ENCODE measurements at regions not wholly inside any gene's neighbourhood (a gene's known extent, or its start where the extent isn't known, plus 50 kb on each side); places are given as distances from the start of the nearest gene placed in this dataset.
"Not testable (repeated sequence)": the region's sequence is repeated elsewhere in the genome, so short reads cannot be mapped to it uniquely, and the experiment has no call there.

GRCh38 chr10:37576154-37576553, 281.3 kb downstream of the ZNF248 start:
- DNase-seq, result no peak
- H3K9me3 Mint-ChIP-seq (ENCODE audit: low read depth), result peaks cover 8% of the 10 kb centered on the region
- ATAC-seq, result no peak
- H3K27ac Mint-ChIP-seq, result no peak overlapping the region
- no peak overlapping the region for H3K4me3 Mint-ChIP-seq
- H3K4me1 Mint-ChIP-seq, result no peaks in the 10 kb centered on the region
- H3K27me3 Mint-ChIP-seq, result no peaks in the 10 kb centered on the region
- CTCF ChIA-PET, result no interaction called here
- no peaks in the 10 kb centered on the region for H3K36me3 Mint-ChIP-seq

- DNase-seq, result no peak
- CTCF ChIA-PET, result no interaction called here
- no peak overlapping the region for H3K4me3 Mint-ChIP-seq
- H3K27me3 Mint-ChIP-seq, result no peaks in the 10 kb centered on the region
- H3K27ac Mint-ChIP-seq, result no peak overlapping the region
- H3K9me3 Mint-ChIP-seq (ENCODE audit: low read depth), result peaks cover 3% of the 10 kb centered on the region
- ATAC-seq, result no peak
- H3K4me1 Mint-ChIP-seq, result no peaks in the 10 kb centered on the region
- H3K36me3 Mint-ChIP-seq, result no peaks in the 10 kb centered on the region
Measured at GRCh38 chr10:37572206-37572605, 285.2 kb downstream of the ZNF248 start.

- DNase-seq (no peak), ATAC-seq (no peak)
- CTCF ChIA-PET, result no interaction called here
- peaks cover 5% of the 10 kb centered on the region for H3K9me3 Mint-ChIP-seq (ENCODE audit: low read depth)
- no peak overlapping the region for H3K4me3 Mint-ChIP-seq
- no peaks in the 10 kb centered on the region for H3K27me3 Mint-ChIP-seq
- H3K27ac Mint-ChIP-seq, result no peak overlapping the region
- H3K4me1 Mint-ChIP-seq, result no peaks in the 10 kb centered on the region
- H3K36me3 Mint-ChIP-seq, result no peaks in the 10 kb centered on the region
Measured at GRCh38 chr10:37566332-37566731, 291.1 kb downstream of the ZNF248 start.

- Mint-ChIP-seq H3K4me3 (no peak overlapping the region), H3K36me3 (no peaks in the 10 kb centered on the region), H3K27ac (no peak overlapping the region), H3K27me3 (no peaks in the 10 kb centered on the region), H3K4me1 (no peaks in the 10 kb centered on the region), H3K9me3 (ENCODE audit: low read depth) (peaks cover 5% of the 10 kb centered on the region)
- ATAC-seq, result no peak
- CTCF ChIA-PET, result no interaction called here
- DNase-seq, result no peak
Measured at GRCh38 chr10:37563715-37564108, 293.7 kb downstream of the ZNF248 start.

- Mint-ChIP-seq H3K4me1 (no peaks in the 10 kb centered on the region), H3K27ac (no peak overlapping the region), H3K4me3 (no peak overlapping the region), H3K9me3 (ENCODE audit: low read depth) (peaks cover 5% of the 10 kb centered on the region), H3K27me3 (no peaks in the 10 kb centered on the region), H3K36me3 (no peaks in the 10 kb centered on the region)
- no peak for DNase-seq
- ATAC-seq, result no peak
- CTCF ChIA-PET, result no interaction called here
Measured at GRCh38 chr10:37563107-37563714, 294.2 kb downstream of the ZNF248 start.

GRCh38 chr10:37552881-37553280, 304.5 kb downstream of the ZNF248 start:
- ATAC-seq, result no peak
- CTCF ChIA-PET, result no interaction called here

GRCh38 chr10:37549054-37549453, 308.4 kb downstream of the ZNF248 start:
- no peak for DNase-seq
- CTCF ChIA-PET, result no interaction called here
- ATAC-seq, result no peak
- Mint-ChIP-seq H3K27me3 (no peaks in the 10 kb centered on the region), H3K9me3 (ENCODE audit: low read depth) (peaks cover 8% of the 10 kb centered on the region), H3K27ac (no peak overlapping the region), H3K36me3 (no peaks in the 10 kb centered on the region), H3K4me1 (no peaks in the 10 kb centered on the region), H3K4me3 (no peak overlapping the region)

More at GRCh38 chr10:37552881-37553280, 304.5 kb downstream of the ZNF248 start:
- H3K4me1 Mint-ChIP-seq, result no peaks in the 10 kb centered on the region
- H3K27me3 Mint-ChIP-seq, result no peaks in the 10 kb centered on the region
- H3K27ac Mint-ChIP-seq, result no peak overlapping the region
- H3K4me3 Mint-ChIP-seq, result no peak overlapping the region
- no peak for DNase-seq
- H3K9me3 Mint-ChIP-seq (ENCODE audit: low read depth), result peaks cover 13% of the 10 kb centered on the region
- H3K36me3 Mint-ChIP-seq, result no peaks in the 10 kb centered on the region

- CTCF ChIA-PET, result no interaction called here
- DNase-seq (no peak), ATAC-seq (no peak)
Measured at GRCh38 chr10:37535459-37536246, 321.8 kb downstream of the ZNF248 start.

GRCh38 chr10:37534166-37534565, 323.2 kb downstream of the ZNF248 start:
- no peaks in the 10 kb centered on the region for H3K36me3 Mint-ChIP-seq
- H3K4me3 Mint-ChIP-seq, result no peak overlapping the region
- H3K9me3 Mint-ChIP-seq (ENCODE audit: low read depth), result peaks cover 7% of the 10 kb centered on the region
- H3K4me1 Mint-ChIP-seq, result no peaks in the 10 kb centered on the region
- CTCF ChIA-PET, result no interaction called here
- ATAC-seq, result no peak
- no peak for DNase-seq
- no peak overlapping the region for H3K27ac Mint-ChIP-seq
- no peaks in the 10 kb centered on the region for H3K27me3 Mint-ChIP-seq

More at GRCh38 chr10:37535459-37536246, 321.8 kb downstream of the ZNF248 start:
- Mint-ChIP-seq H3K27me3 (no peaks in the 10 kb centered on the region), H3K4me3 (no peak overlapping the region), H3K27ac (no peak overlapping the region), H3K4me1 (no peaks in the 10 kb centered on the region), H3K36me3 (no peaks in the 10 kb centered on the region), H3K9me3 (ENCODE audit: low read depth) (peaks cover 10% of the 10 kb centered on the region)

GRCh38 chr10:37525410-37525809, 332.0 kb downstream of the ZNF248 start:
- H3K4me1 Mint-ChIP-seq; ATAC-seq; H3K27ac Mint-ChIP-seq; H3K4me3 Mint-ChIP-seq; H3K9me3 Mint-ChIP-seq (ENCODE audit: low read depth); H3K27me3 Mint-ChIP-seq; DNase-seq; H3K36me3 Mint-ChIP-seq; CTCF ChIA-PET: not testable (repeated sequence)

- DNase-seq, result no peak
- Mint-ChIP-seq H3K27ac (no peak overlapping the region), H3K4me1 (no peaks in the 10 kb centered on the region), H3K9me3 (ENCODE audit: low read depth) (peaks cover 3% of the 10 kb centered on the region), H3K4me3 (no peak overlapping the region), H3K27me3 (no peaks in the 10 kb centered on the region), H3K36me3 (no peaks in the 10 kb centered on the region)
- CTCF ChIA-PET, result no interaction called here
- no peak for ATAC-seq
Measured at GRCh38 chr10:37520488-37520887, 336.9 kb downstream of the ZNF248 start.

- CTCF ChIA-PET, H3K4me3 Mint-ChIP-seq, DNase-seq, H3K36me3 Mint-ChIP-seq, H3K4me1 Mint-ChIP-seq, H3K27me3 Mint-ChIP-seq, H3K27ac Mint-ChIP-seq, ATAC-seq: not testable (repeated sequence)
- H3K9me3 Mint-ChIP-seq (ENCODE audit: low read depth), result peaks cover 15% of the 10 kb centered on the region
Measured at GRCh38 chr10:37510520-37510919, 346.9 kb downstream of the ZNF248 start.

- Mint-ChIP-seq H3K4me1 (no peaks in the 10 kb centered on the region), H3K4me3 (no peak overlapping the region), H3K27me3 (no peaks in the 10 kb centered on the region), H3K36me3 (no peaks in the 10 kb centered on the region), H3K27ac (no peak overlapping the region), H3K9me3 (ENCODE audit: low read depth) (no peaks in the 10 kb centered on the region)
- ATAC-seq (no peak), DNase-seq (no peak)
- CTCF ChIA-PET, result no interaction called here
Measured at GRCh38 chr10:37496061-37496460, 361.3 kb downstream of the ZNF248 start.

- no peak overlapping the region for H3K27ac Mint-ChIP-seq
- no peak for DNase-seq
- ATAC-seq, result no peak
- H3K36me3 Mint-ChIP-seq, result no peaks in the 10 kb centered on the region
- H3K4me3 Mint-ChIP-seq, result no peak overlapping the region
- no peaks in the 10 kb centered on the region for H3K4me1 Mint-ChIP-seq
- H3K27me3 Mint-ChIP-seq, result no peaks in the 10 kb centered on the region
- H3K9me3 Mint-ChIP-seq (ENCODE audit: low read depth), result peaks cover 3% of the 10 kb centered on the region
- CTCF ChIA-PET, result no interaction called here
Measured at GRCh38 chr10:37495415-37495814, 362.0 kb downstream of the ZNF248 start.
